H9 (cell line): ENCODE measurements at regions not wholly inside any gene's neighbourhood (a gene's known extent, or its start where the extent isn't known, plus 50 kb on each side); places are given as distances from the start of the nearest gene placed in this dataset.

Experiments
- DNase-seq: peaks from one replicate; pipeline ENCODE4 v3.0.0-alpha.2; 2017
- H2AFZ ChIP-seq: one replicate; pipeline ENCODE4 v1.6.1; 2013; ENCODE audit warnings: mild to moderate bottlenecking, low read length, control low read depth, moderate library complexity
- H2AK5ac ChIP-seq: 2 replicates; pipeline ENCODE4 v1.6.1; 2013; ENCODE audit warnings: low read length, control low read depth, mixed read lengths; ENCODE audit not compliant: insufficient read length
- H2BK120ac ChIP-seq: one replicate; pipeline ENCODE4 v1.6.1; 2013; ENCODE audit warnings: low read depth, mild to moderate bottlenecking, low read length, control low read depth, inconsistent platforms; ENCODE audit not compliant: poor library complexity, severe bottlenecking
- H2BK12ac ChIP-seq: 2 replicates; pipeline ENCODE4 v1.6.1; 2013; ENCODE audit warnings: low read length, control low read depth, mixed read lengths, low read depth; ENCODE audit not compliant: insufficient read length
- H2BK15ac ChIP-seq: 2 replicates; pipeline ENCODE4 v1.6.1; 2013; ENCODE audit warnings: low read depth, low read length, control low read depth
- H2BK20ac ChIP-seq: one replicate; pipeline ENCODE4 v1.6.1; 2013; ENCODE audit warnings: low read depth, mild to moderate bottlenecking, low read length, control low read depth, inconsistent platforms; ENCODE audit not compliant: poor library complexity, severe bottlenecking
- H2BK5ac ChIP-seq: 2 replicates; pipeline ENCODE4 v1.6.1; 2013; ENCODE audit warnings: low read length, control low read depth, mixed read lengths; ENCODE audit not compliant: insufficient read length
- H3K14ac ChIP-seq: 2 replicates; pipeline ENCODE4 v1.6.1; 2013; ENCODE audit warnings: low read length, control low read depth; ENCODE audit not compliant: insufficient read depth
- H3K18ac ChIP-seq: 2 replicates; pipeline ENCODE4 v1.6.1; 2013; ENCODE audit warnings: low read depth, mild to moderate bottlenecking, mixed read lengths, low read length, control low read depth; ENCODE audit not compliant: insufficient read length
- H3K23ac ChIP-seq: 2 replicates; pipeline ENCODE4 v1.6.1; 2013; ENCODE audit warnings: low read length, control low read depth, mixed read lengths, low read depth; ENCODE audit not compliant: insufficient read length
- H3K23me2 ChIP-seq: 2 replicates; pipeline ENCODE4 v1.6.1; 2013; ENCODE audit warnings: low read depth, mild to moderate bottlenecking, mixed read lengths, low read length, control low read depth; ENCODE audit not compliant: insufficient read length, poor library complexity, severe bottlenecking
- H3K27ac ChIP-seq: 2 replicates; pipeline ENCODE4 v1.5.1; 2013; ENCODE audit warnings: low read length, control low read depth, mixed read lengths, low read depth; ENCODE audit not compliant: insufficient read length
- H3K27me3 ChIP-seq: 2 replicates; pipeline ENCODE4 v1.6.1; 2013; ENCODE audit warnings: low read length, control low read depth, inconsistent platforms; ENCODE audit not compliant: insufficient read depth
- H3K4ac ChIP-seq: 2 replicates; pipeline ENCODE4 v1.6.1; 2013; ENCODE audit warnings: low read depth, mild to moderate bottlenecking, control low read depth, inconsistent platforms, low read length, moderate library complexity
- H3K4me1 ChIP-seq: 2 replicates; pipeline ENCODE4 v1.6.1; 2013; ENCODE audit warnings: low read length, control low read depth, inconsistent platforms; ENCODE audit not compliant: insufficient read depth
- H3K4me2 ChIP-seq: 2 replicates; pipeline ENCODE4 v1.6.1; 2013; ENCODE audit warnings: low read length, control low read depth, mixed read lengths; ENCODE audit not compliant: insufficient read length, insufficient read depth
- H3K56ac ChIP-seq: 2 replicates; pipeline ENCODE4 v1.6.1; 2013; ENCODE audit warnings: low read depth, mild to moderate bottlenecking, mixed read lengths, low read length, control low read depth; ENCODE audit not compliant: insufficient read length
- H3K79me1 ChIP-seq: 2 replicates; pipeline ENCODE4 v1.6.1; 2013; ENCODE audit warnings: low read depth, mild to moderate bottlenecking, moderate library complexity, low read length, control low read depth, inconsistent platforms; ENCODE audit not compliant: insufficient read depth, poor library complexity, severe bottlenecking
- H3K79me2 ChIP-seq: 2 replicates; pipeline ENCODE4 v1.6.1; 2013; ENCODE audit warnings: low read length, control low read depth, inconsistent platforms; ENCODE audit not compliant: insufficient read depth
- H3K9ac ChIP-seq: 2 replicates; pipeline ENCODE4 v1.6.1; 2013; ENCODE audit warnings: low read length, control low read depth, mixed read lengths; ENCODE audit not compliant: insufficient read length; ENCODE audit errors: extremely low read depth
- H3K9me3 ChIP-seq: one replicate; pipeline ENCODE4 v1.6.1; 2013; ENCODE audit warnings: low read depth, low read length, inconsistent platforms; ENCODE audit not compliant: control insufficient read depth
- H3T11ph ChIP-seq: one replicate; pipeline ENCODE4 v1.6.1; 2013; ENCODE audit warnings: mild to moderate bottlenecking, low read length, control low read depth, inconsistent platforms
- H4K20me1 ChIP-seq: one replicate; pipeline ENCODE4 v1.6.1; 2013; ENCODE audit not compliant: control insufficient read depth, insufficient read length, insufficient read depth
- H4K5ac ChIP-seq: 2 replicates; pipeline ENCODE4 v1.6.1; 2013; ENCODE audit warnings: low read depth, mild to moderate bottlenecking, mixed read lengths, low read length, control low read depth; ENCODE audit not compliant: insufficient read length
- H4K8ac ChIP-seq: replicated peaks from 2 replicates; pipeline ENCODE4 v1.6.1; 2013; ENCODE audit warnings: low read length, control low read depth, mixed read lengths, low read depth; ENCODE audit not compliant: insufficient read length
- H4K91ac ChIP-seq: 2 replicates; pipeline ENCODE4 v1.6.1; 2013; ENCODE audit warnings: low read depth, mild to moderate bottlenecking, moderate library complexity, mixed read lengths, low read length, control low read depth; ENCODE audit not compliant: insufficient read length
- H3K27ac Mint-ChIP-seq, 3 experiments: 2 replicates in 2 of 3; 3 replicates in 1 of 3; pipeline ENCODE4 v1.8.0; 2020 to 2021; ENCODE audit warnings: mixed read lengths in 3 of 3, mild to moderate bottlenecking in 1 of 3, moderate library complexity in 1 of 3
- H3K27me3 Mint-ChIP-seq: 2 replicates; pipeline ENCODE4 v1.8.0; 2021; ENCODE audit warnings: low read depth, mild to moderate bottlenecking, moderate library complexity, mixed read lengths
- H3K36me3 Mint-ChIP-seq, 3 experiments: 2 replicates in 2 of 3; 3 replicates in 1 of 3; pipeline ENCODE4 v1.8.0; 2020 to 2021; ENCODE audit warnings: low read depth in 3 of 3, mixed read lengths in 3 of 3; ENCODE audit not compliant: insufficient read depth in 1 of 3
- H3K4me1 Mint-ChIP-seq, 2 experiments: 2 replicates each; pipeline ENCODE4 v1.8.0; 2020; ENCODE audit warnings: mixed read lengths in 2 of 2
- H3K4me3 Mint-ChIP-seq, 2 experiments: 2 replicates in 1 of 2; 3 replicates in 1 of 2; pipeline ENCODE4 v1.8.0; 2020 to 2021; ENCODE audit warnings: mild to moderate bottlenecking in 2 of 2, mixed read lengths in 2 of 2, moderate library complexity in 1 of 2
- H3K9me3 Mint-ChIP-seq, 2 experiments: 2 replicates in 1 of 2; 3 replicates in 1 of 2; pipeline ENCODE4 v1.8.0; 2020; ENCODE audit warnings: mild to moderate bottlenecking in 2 of 2, mixed read lengths in 2 of 2, moderate library complexity in 1 of 2
- WGBS: extraction: QIAGEN DNeasy Blood & Tissue Kit; methylation state at CpG from one replicate; pipeline ENCODE4 v1.1.7; 2013; ENCODE audit warnings: missing lambda C conversion rate, low lambda C conversion rate, mixed read lengths; ENCODE audit not compliant: insufficient read length; ENCODE audit errors: extremely low coverage; 5-methylcytosine and 5-hydroxymethylcytosine counted together
- TF ChIP-seq, protein P1 (sequence below): fragments of 200-600 bp; sonication (generic); conservative IDR thresholded peaks from 3 replicates; pipeline ENCODE4 v1.8.0; 2021; ENCODE audit warnings: antibody characterized with exemption, mild to moderate bottlenecking

DNA sequence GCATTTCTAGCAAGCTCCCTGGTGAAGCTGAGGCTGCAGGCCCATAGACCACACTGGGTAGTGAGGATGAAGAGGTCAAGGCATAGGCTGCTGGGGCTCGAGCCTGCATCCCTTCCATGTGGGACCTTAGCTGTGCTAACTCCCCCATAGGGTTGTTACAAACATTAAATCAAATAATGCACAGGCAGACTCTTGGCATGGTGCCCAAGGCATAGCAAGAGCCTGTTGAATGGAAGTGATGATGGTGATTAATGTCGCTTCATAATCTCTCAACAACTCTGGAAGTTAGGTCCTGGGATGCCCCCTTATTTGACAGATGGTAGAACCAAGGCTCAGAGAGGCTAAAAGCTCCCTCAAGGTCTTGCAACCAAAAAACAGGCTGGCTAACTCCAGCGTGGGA is 283.9 kb upstream of the EEF2KMT start:
- Mint-ChIP-seq H3K4me1 (peaks cover 16 to 30% of the 10 kb centered on the region in 2 experiments), H3K4me3 (no peak overlapping the region), H3K9me3 (no peaks in the 10 kb centered on the region), H3K27ac (no peak overlapping the region), H3K27me3 (peaks cover 4% of the 10 kb centered on the region), H3K36me3 (no peaks in the 10 kb centered on the region)
- TF ChIP-seq, protein P1, sequence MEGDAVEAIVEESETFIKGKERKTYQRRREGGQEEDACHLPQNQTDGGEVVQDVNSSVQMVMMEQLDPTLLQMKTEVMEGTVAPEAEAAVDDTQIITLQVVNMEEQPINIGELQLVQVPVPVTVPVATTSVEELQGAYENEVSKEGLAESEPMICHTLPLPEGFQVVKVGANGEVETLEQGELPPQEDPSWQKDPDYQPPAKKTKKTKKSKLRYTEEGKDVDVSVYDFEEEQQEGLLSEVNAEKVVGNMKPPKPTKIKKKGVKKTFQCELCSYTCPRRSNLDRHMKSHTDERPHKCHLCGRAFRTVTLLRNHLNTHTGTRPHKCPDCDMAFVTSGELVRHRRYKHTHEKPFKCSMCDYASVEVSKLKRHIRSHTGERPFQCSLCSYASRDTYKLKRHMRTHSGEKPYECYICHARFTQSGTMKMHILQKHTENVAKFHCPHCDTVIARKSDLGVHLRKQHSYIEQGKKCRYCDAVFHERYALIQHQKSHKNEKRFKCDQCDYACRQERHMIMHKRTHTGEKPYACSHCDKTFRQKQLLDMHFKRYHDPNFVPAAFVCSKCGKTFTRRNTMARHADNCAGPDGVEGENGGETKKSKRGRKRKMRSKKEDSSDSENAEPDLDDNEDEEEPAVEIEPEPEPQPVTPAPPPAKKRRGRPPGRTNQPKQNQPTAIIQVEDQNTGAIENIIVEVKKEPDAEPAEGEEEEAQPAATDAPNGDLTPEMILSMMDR, result no peak
- no peak overlapping the region for H3K14ac ChIP-seq
- no peak overlapping the region for H3K27ac ChIP-seq
- H3K9me3 ChIP-seq, result no peaks in the 10 kb centered on the region
- no peaks in the 10 kb centered on the region for H3K23me2 ChIP-seq
- H4K5ac ChIP-seq, result no peak overlapping the region
- no CpG with 5 or more reads among the region's 3 CpGs for WGBS
- H3K23ac ChIP-seq, result no peak overlapping the region
- no peak overlapping the region for H2BK15ac ChIP-seq
- no peak overlapping the region for H3K9ac ChIP-seq
- H3K79me2 ChIP-seq, result no peaks in the 10 kb centered on the region
- no peak overlapping the region for H2AFZ ChIP-seq
- H4K8ac ChIP-seq, result no peak overlapping the region
- no peak overlapping the region for H4K91ac ChIP-seq
- H3K27me3 ChIP-seq, result no peaks in the 10 kb centered on the region
- H3K4me1 ChIP-seq, result no peaks in the 10 kb centered on the region; the same call in 1 of the 2 replicates
- H2AK5ac ChIP-seq, result no peak overlapping the region
- no peak overlapping the region for H3K56ac ChIP-seq
- H2BK20ac ChIP-seq, result no peak overlapping the region
- H3K4me2 ChIP-seq, result no peak overlapping the region
- H3K18ac ChIP-seq, result no peak overlapping the region
- H2BK12ac ChIP-seq, result no peak overlapping the region
- no peak overlapping the region for H3K4ac ChIP-seq
- H2BK5ac ChIP-seq, result no peak overlapping the region
- H4K20me1 ChIP-seq, result no peaks in the 10 kb centered on the region
- no peak for DNase-seq
- H3K79me1 ChIP-seq, result no peaks in the 10 kb centered on the region
- H2BK120ac ChIP-seq, result no peak overlapping the region
- H3T11ph ChIP-seq, result no peak overlapping the region
